GM13976 (cell line): ENCODE measurements at regions not wholly inside any gene's neighbourhood (a gene's known extent, or its start where the extent isn't known, plus 50 kb on each side); places are given as distances from the start of the nearest gene placed in this dataset.

Source experiments
- DNase-seq: peaks from one replicate; pipeline ENCODE4 v3.0.0; 2012; ENCODE audit warnings: low spot score
- in situ Hi-C: fragments of 300-500 bp; cut with MboI; formaldehyde crosslinking; loops from one replicate; pipeline ENCODE4 v1.12.0; 2022; ENCODE audit warnings: low sequenced_read_pairs, mixed read lengths, inconsistent platforms; ENCODE audit not compliant: unreplicated experiment
- TF ChIP-seq, protein P1 (sequence below): IDR thresholded peaks from 2 replicates; pipeline ENCODE4 v1.5.1; 2012; ENCODE audit warnings: borderline replicate concordance, mild to moderate bottlenecking; ENCODE audit not compliant: insufficient read depth; ENCODE audit errors: extremely low read depth, missing control alignments, control extremely low read depth

DNA sequence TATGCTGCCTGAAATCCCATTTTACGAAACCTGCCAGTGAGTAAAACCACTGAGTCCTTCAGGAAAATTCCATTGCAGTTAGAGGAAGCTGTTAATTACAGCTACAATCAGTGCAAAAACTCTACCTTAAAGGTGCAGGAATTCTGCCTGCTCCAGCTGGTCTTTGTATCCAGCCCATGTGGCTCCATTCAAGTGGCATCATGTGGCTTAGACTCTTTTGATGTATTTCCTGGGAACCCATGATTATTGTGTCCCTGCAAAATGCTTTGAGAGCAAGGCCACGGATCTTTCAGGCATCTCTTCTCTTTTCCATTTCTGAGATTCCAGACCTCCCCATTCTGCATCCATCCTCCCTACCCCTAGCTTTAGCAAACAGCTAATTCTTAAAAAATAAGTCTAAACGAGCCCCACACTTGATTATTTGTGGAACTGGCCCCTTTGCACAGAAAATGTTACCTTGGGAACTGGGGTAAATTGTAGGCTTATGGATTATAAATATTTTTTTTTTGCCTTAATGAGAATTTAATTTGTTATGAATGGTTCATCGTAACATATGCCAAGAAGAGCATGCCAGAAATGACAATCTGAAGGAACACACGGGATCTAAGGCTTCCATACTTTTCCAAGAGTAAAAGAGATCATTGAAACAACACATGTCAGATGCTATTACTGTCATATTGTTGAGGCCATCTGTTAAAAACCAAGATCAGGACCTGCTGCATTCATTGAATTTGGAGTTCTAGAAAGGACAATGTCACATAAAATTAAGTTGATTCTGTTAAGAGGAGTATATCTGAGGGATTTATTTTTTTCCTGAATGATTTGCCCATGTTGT is 144.6 kb downstream of the TPH2 start:
- in situ Hi-C loops: no loop called here
- no peak for DNase-seq
- TF ChIP-seq, protein P1, sequence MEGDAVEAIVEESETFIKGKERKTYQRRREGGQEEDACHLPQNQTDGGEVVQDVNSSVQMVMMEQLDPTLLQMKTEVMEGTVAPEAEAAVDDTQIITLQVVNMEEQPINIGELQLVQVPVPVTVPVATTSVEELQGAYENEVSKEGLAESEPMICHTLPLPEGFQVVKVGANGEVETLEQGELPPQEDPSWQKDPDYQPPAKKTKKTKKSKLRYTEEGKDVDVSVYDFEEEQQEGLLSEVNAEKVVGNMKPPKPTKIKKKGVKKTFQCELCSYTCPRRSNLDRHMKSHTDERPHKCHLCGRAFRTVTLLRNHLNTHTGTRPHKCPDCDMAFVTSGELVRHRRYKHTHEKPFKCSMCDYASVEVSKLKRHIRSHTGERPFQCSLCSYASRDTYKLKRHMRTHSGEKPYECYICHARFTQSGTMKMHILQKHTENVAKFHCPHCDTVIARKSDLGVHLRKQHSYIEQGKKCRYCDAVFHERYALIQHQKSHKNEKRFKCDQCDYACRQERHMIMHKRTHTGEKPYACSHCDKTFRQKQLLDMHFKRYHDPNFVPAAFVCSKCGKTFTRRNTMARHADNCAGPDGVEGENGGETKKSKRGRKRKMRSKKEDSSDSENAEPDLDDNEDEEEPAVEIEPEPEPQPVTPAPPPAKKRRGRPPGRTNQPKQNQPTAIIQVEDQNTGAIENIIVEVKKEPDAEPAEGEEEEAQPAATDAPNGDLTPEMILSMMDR: no peak

DNA sequence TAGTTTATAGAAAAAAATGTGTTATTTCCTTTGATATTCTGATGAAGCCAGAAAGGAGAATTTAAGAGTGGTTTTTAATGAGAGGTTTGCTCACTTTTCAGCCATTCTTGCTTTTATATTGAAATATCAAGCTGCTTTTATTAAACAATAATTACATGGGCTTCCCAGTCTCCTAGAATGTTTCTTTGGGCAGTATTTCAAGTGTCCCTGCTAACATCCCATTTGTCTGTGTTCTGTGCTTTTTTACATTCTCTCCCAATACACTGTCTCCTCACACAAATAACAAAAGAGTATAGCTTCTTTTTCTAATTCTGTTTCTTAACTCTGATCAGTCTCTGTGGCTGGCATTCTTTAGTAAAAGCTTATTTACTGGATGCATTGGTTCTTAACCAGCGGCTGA is 145.4 kb downstream of the TPH2 start:
- in situ Hi-C loops: no loop called here
- DNase-seq: no peak
- TF ChIP-seq, protein P1: no peak

DNA sequence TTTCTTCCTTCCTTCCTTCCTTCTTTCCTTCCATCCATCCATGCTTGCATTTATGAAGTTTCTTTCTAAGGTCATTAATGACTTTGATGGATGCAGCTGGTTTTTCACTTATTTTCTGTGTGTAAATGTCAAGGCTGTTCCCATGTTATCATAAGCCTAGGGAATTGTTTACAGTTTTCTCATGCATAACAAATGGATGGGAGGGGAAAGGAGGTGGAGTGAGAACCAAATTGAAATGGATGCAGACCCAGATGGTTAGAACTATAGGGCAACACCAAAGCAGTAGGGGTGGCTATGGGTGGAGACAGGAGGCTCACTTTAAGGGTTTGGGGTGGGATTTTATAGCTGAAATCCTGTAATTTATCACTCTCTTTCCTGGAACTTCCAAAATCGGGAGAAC is 146.2 kb downstream of the TPH2 start:
- in situ Hi-C loops: no loop called here
- DNase-seq: no peak
- TF ChIP-seq, protein P1: no peak

DNA sequence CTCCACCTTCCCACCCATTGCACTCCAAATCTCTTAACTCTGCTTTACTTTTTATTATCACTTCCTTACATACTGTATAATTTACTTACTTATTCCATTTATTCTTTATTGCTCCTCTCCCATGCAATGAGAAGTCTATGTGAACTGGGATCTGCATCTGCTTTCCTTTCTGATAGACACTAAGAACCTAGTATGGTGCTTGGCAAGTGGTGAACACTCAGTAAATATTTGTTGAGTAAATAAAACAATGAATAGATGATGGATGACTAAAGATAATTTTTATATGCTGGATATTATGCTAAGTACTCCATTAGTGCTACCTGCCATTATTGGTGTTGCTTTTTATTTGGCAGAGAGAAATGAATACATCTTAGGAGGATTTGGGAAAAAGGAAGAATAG is 151.0 kb downstream of the TPH2 start:
- in situ Hi-C loops: no loop called here
- TF ChIP-seq, protein P1: no peak
- DNase-seq: no peak

DNA sequence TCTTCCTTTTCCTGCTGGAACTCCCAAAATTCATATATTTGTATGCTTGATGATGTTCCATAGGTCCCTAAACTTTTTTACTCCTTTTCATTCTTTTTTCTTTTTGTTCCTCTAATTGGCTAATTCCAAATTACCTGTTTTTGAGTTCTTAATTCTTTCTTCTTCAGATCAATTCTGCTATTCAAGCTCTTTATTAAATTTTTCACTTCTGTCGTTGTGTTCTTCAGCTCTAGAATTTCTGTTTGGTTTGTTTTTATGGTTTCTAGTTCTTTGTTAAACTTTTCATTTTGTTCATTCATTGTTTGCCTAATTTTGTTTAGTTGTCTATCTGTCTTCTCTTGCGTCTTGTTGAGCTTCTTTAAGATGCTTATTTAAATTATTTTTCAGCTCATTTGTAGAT is 154.8 kb downstream of the TPH2 start:
- in situ Hi-C loops: no loop called here
- no peak for DNase-seq
- TF ChIP-seq, protein P1: no peak

DNA sequence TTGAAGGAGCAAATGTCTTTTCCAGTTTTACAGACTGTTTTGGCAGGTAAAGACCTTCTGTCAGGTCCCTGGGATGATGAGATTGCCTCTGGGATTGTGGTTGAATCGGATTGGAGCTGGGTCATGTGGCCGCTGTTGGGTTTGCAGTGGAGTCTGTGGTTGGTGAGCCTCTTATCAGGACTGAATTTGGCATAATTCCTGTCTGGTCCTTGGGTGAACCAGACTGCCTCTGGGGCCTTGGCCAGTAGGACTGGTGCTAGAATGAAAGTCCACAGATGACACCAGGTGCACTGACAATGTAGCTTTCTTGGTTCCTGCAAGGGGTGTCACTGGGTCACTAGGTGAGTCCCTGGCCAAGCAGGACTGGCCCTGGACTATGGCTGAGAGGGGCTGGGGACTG is 155.3 kb downstream of the TPH2 start:
- in situ Hi-C loops: no loop called here
- no peak for DNase-seq
- TF ChIP-seq, protein P1: no peak

DNA sequence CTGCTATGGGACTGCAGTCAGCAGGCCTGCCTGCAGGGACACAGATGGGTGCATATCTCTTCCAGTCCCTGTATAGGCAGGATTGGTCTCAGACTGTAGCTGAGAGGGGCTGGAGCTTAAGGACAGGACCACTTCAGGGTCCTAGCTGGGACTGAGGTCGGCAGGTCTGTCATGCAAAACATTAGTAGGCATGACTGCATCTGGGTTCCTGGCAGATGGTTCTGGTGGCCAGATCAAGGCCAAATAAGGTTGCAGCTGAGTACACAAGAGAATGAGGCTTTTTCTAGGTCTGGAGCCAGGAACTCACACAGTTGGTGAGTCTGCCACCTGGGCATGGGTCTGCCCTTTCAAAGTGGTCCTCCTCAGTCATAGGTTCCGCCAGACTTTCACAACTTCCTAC is 155.8 kb downstream of the TPH2 start:
- in situ Hi-C loops: no loop called here

More for the DNA sequence above, 155.8 kb downstream of the TPH2 start:
- DNase-seq: no peak
- TF ChIP-seq, protein P1: no peak
